HS-5 (cell line): ENCODE measurements at regions not wholly inside any gene's neighbourhood (a gene's known extent, or its start where the extent isn't known, plus 50 kb on each side); places are given as distances from the start of the nearest gene placed in this dataset.

ENCODE experiments used
- DNase-seq: peaks from one replicate; pipeline ENCODE4 v3.0.0-alpha.2; 2012; ENCODE audit warnings: low read depth

GRCh38 chr3:72299321-72299802 lies 514.4 kb upstream of the PROK2 start:
- no peak for DNase-seq

- DNase-seq, result no peak
Measured at GRCh38 chr3:72298201-72299152, 513.5 kb upstream of the PROK2 start.

DNA sequence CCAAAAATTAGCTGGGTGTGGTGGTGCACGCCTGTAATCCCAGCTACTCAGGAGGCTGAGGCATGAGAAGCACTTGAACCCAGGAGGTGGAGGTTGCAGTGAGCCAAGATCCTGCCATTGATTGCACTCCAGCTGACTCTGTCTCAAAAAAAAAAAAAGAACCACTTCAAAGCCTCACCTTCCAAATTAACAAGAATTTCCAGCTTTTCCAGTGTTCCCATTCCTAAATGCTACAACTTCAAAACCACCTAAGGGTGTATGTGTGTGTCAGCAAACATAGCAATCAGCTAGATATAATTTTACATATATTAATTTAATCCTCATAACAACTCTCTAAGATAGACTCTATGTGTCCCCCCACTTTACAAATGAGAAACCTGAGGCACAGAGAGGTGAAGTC lies 512.5 kb upstream of the PROK2 start:
- no peak for DNase-seq

DNA sequence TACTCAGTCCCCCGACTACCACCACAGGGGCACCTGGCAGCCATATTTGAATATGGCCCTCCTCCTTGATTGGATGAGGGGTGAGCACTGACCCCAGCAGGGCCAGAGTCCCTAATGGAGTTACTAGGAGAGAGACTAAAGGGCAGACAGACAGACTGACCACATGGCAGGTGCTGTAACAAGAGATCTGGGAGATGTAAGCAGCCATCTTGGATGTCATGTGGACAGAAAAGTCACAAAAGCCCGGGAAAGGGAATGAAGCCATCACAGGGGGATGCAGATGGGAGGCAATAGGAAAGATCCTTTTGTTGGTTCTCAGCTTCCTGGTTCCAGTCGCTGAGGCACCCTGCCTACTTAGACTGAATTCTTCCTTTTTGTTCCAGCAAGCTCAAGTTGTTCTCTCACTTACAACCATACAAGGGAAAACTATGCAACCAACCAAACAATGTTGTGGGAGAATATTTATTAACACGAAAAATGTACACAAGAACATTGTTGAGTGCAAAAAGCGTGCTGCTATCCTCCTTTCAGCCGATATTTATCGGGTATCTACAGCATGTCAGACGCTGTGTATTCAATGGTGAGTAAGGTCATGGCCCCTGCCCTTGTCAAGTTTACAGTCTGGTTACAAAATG lies 511.6 kb upstream of the PROK2 start:
- no peak for DNase-seq

DNA sequence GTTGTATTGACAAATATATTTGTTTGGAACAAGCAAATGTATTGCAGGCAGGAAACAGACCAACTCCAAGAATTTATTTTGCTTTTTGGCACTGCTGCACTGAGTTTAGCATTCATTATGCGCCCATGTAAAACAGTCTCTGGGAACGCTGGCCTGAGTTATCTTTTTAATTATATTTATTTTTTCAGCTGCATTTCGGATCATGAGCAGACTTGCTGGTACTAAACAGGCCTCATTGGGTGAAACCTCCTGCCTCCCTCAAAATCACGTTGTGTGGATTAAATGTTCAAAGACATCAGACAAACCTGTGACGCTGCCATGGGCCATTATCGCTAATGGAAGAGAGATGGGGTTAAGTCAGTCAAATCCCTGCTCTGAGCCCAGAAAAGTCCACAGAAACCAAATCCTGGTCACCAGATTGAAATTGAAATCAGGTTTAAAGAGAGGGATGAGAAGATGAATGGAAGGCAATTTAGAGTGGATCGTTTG lies 511.1 kb upstream of the PROK2 start:
- DNase-seq, result no peak

GRCh38 chr3:72295276-72295961 lies 510.5 kb upstream of the PROK2 start:
- DNase-seq, result no peak

DNA sequence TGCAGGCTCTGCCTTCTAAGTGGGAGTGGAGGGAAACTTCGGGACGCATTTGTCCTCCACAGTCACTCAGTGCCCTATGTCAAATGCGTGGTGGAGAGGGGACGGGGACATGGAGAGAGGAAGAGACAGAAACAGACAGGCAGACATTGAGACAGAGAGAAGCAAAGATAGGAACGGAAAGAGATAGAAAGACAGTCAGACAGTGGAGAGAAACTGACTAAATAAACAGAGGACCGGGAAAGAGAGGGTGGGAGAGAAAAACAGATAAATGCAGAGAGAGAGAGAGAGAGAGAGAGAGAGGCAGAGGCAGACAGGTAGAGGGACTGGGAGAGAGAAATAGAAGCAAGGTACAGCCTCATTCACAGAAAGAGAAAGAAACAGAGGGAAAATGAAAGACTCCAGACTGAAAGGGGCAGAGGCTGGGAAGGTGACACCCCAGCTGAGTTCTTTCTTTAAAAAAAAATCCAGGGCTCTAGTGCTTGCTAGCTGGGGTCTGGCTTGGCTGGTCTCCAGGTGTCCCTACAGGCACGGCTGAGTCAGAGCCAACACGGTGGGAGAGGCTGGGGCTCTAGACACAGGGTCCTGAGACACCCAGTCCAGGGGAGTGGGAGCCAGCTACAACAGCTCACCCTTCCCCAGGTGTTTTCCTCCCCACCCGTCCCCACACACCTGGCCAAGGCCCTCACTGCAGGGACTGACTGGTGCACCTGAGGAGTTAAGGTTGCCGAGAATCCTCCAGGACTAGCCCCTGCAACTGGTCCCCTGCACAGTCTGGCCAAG lies 506.1 kb upstream of the PROK2 start:
- no peak for DNase-seq

GRCh38 chr3:72289692-72290071 lies 504.7 kb upstream of the PROK2 start:
- DNase-seq, result no peak

DNA sequence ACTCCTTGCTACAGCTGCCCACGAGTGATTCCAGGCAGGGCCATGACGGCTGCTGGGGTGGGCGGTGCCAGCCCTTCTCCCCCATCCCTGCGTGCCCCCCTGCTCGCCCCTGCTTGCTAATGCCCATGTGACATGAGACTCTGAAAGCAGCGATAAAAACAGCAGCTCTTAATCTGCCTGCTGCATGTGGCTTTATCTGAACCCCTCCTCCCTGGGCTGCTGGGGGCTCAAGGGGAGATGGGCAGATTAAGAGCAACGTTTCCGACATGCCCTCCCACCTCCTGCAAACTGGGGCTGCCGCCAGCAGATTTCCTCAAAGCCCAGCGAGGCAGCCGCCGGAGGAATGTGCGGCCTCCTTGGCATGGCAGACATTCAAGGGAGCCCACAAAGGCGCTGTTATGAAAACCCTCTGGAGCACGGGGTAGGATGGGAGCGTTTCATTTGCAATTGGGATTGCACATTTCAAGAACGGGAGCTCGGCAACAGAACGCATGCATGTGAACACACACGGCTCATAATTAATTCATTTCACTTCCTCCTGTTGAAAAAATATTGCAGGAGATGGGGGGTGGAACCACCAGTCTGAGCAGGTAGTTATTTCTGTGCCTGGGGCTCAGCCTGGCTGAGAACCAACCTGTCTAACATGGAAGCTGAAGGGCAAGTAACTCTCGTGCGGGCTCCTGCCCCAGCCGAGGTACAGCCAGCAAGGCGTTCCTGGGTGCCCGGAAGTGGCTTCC lies 504.2 kb upstream of the PROK2 start:
- DNase-seq, result no peak

- no peak for DNase-seq
Measured at GRCh38 chr3:72287956-72288355, 503.0 kb upstream of the PROK2 start.

GRCh38 chr3:72285502-72285901 lies 500.6 kb upstream of the PROK2 start:
- DNase-seq, result no peak

DNA sequence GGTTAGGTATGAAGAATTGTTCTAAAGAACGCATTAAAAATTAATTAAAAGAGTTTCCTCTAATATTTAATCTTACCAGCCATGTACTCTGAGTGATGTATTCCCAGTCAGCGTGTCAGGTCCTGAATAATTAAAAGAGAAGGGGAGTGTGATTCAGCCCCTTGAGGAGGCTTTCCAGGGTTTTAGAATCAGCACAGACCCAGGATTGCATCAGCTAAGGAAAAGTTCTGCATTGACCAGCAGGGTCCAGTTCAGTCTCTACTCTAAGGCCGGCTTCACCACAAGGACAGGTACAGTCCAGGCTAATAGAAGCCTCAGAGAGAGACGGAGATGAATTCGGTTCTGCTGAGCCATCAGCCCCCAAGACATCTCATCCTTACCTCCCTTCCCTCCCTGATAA lies 499.5 kb upstream of the PROK2 start:
- DNase-seq, result no peak

DNA sequence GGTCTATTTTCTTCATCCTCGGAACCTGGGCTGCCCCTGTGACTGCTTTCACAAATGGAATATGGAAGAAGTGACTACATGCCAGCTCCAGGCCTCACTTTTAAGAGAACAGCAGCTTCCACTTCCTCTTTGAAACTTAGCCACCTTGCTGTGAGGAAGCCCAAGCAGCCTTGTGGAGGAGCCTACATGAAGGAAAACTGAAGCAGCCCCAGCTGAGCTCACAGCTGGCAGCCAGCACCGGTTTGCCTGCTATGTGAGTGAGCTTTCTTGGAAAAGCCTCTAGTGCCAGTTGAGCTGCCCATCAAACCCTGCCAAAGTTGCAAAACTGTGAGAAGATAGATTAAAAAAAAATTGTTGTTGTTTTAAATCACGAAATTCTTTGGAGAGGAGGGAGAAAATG lies 498.0 kb upstream of the PROK2 start:
- DNase-seq, result no peak

- no peak for DNase-seq
Measured at GRCh38 chr3:72281551-72281950, 496.6 kb upstream of the PROK2 start.

DNA sequence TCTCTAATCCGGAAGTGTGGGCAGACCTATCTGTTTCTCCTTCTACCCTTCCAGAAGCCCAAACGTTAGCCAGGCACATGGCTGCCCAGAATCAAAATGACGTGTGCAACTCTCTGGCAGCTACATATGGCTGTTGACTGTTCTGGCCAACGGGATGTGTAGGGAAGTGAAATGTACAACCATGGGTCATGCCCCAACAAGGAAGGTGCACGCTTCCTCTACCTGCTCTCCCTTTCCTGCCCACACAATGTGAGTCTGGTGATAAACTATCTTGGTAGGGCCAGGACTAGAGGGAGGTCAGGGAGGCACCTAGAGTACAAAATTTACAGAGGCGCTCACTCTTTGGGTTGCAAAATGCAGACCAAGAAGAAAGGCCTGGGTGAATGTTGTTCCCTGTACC lies 495.9 kb upstream of the PROK2 start:
- DNase-seq, result no peak

GRCh38 chr3:72279631-72280041 lies 494.7 kb upstream of the PROK2 start:
- DNase-seq, result no peak

GRCh38 chr3:72279068-72279604 lies 494.2 kb upstream of the PROK2 start:
- DNase-seq, result no peak

- DNase-seq, result no peak
Measured at GRCh38 chr3:72278349-72279067, 493.6 kb upstream of the PROK2 start.

DNA sequence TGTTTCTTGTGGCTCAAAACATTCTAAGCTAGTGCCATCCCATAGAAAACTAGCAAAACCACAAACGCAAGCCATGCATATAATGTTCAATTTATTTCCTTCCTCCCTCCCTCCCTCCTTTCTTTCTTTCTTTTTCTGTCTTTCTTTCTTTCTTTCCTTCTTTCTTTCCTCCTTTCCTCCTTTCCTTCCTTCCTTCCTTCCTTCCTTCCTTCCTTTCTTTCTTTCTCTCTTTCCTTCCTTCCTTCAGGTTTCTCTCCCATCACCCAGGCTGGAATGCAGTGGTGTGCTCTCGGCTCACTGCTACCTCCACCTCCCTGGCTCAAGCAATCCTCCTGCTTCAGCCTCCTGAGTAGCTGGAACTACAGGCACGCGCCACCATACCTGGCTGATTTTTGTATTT lies 492.8 kb upstream of the PROK2 start:
- DNase-seq, result no peak

DNA sequence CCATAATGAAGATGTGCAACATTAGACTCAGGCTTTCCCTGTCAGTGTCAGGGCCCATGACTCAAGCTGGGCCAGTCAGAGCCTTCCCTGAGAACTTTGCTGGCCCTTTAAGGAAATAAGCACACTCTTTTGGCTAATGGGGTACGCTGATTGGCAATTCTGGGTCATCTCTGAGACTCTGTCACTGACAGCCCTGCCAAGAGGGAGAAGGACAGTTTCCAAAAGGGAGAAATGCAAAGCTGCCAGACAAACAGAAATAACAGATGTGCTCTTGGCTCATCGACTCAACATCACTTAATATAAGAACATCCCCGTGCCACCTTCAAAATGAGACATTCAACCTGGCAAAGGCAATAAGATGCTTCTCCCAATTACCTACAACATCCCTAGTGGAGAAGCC lies 491.9 kb upstream of the PROK2 start:
- no peak for DNase-seq
